Testis (tissue), 2 donors: ENCODE measurements at regions not wholly inside any gene's neighbourhood (a gene's known extent, or its start where the extent isn't known, plus 50 kb on each side); places are given as distances from the start of the nearest gene placed in this dataset.

Source experiments
- DNase-seq: peaks from one replicate; pipeline ENCODE4 v3.0.0-alpha.2; 2019
- H3K27ac ChIP-seq, 2 donors: fragments of 200-600 bp; sonication (generic); one replicate each; pipeline ENCODE4 v1.5.1; 2019
- H3K27me3 ChIP-seq: fragments of 200-600 bp; sonication (generic); one replicate; pipeline ENCODE4 v1.5.1; 2019
- H3K36me3 ChIP-seq: fragments of 200-600 bp; sonication (generic); one replicate; pipeline ENCODE4 v1.5.1; 2017; ENCODE audit warnings: low read depth; ENCODE audit errors: missing control alignments
- H3K4me1 ChIP-seq: fragments of 200-600 bp; sonication (generic); one replicate; pipeline ENCODE4 v1.5.1; 2019
- H3K4me3 ChIP-seq, 2 donors: fragments of 200-600 bp; sonication (generic); one replicate each; pipeline ENCODE4 v1.5.1; 2017 to 2019
- H3K9me3 ChIP-seq: fragments of 200-600 bp; sonication (generic); one replicate; pipeline ENCODE4 v1.5.1; 2017
- POLR2A ChIP-seq: fragments of 450-650 bp; IDR thresholded peaks from one replicate; pipeline ENCODE4 v1.6.1; 2017; ENCODE audit warnings: antibody characterized with exemption, mild to moderate bottlenecking, moderate library complexity
- WGBS, 2 donors: methylation state at CpG; one replicate each; pipeline ENCODE4 v1.1.5; 2018; 5-methylcytosine and 5-hydroxymethylcytosine counted together
- intact Hi-C: fragments of 100-400 bp; cut with DNase I; formaldehyde crosslinking; loops from one replicate; pipeline ENCODE4 v1.15.1; 2023; ENCODE audit warnings: low total_unique reads
- TF ChIP-seq, protein P1 (sequence below), 3 experiments: fragments of 450-650 bp in 2 of 3; fragments of 200-600 bp in 1 of 3; sonication (generic) in 1 of 3; IDR thresholded peaks; one replicate each; pipeline ENCODE4 v1.5.1; 2016 to 2019; ENCODE audit warnings: antibody characterized with exemption in 3 of 3, mild to moderate bottlenecking in 2 of 3, moderate library complexity in 1 of 3

DNA sequence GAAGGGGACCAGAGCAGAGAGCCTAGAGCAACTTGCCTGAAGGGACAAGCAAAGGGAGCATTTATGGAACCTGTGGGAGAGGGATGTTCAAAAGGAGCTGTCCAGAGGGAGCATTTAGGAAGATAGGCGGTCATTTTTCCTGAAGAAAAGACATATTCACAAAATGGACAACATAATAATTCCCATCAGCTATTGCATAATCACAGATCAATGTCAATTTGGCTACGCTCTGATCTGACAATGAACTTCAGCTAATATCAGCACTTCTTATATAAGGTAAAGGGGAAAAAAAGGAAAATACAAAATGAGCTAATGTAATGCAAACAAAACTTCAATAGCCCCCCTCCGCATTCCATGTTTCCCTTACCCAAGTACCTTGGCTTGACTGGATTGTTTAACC, 291.1 kb upstream of the CDH7 start:
- no peak for TF ChIP-seq POLR2A
- TF ChIP-seq, protein P1, sequence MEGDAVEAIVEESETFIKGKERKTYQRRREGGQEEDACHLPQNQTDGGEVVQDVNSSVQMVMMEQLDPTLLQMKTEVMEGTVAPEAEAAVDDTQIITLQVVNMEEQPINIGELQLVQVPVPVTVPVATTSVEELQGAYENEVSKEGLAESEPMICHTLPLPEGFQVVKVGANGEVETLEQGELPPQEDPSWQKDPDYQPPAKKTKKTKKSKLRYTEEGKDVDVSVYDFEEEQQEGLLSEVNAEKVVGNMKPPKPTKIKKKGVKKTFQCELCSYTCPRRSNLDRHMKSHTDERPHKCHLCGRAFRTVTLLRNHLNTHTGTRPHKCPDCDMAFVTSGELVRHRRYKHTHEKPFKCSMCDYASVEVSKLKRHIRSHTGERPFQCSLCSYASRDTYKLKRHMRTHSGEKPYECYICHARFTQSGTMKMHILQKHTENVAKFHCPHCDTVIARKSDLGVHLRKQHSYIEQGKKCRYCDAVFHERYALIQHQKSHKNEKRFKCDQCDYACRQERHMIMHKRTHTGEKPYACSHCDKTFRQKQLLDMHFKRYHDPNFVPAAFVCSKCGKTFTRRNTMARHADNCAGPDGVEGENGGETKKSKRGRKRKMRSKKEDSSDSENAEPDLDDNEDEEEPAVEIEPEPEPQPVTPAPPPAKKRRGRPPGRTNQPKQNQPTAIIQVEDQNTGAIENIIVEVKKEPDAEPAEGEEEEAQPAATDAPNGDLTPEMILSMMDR (IDR thresholded peaks at IDR 0.05) = no peak
- H3K36me3 ChIP-seq = no peaks in the 10 kb centered on the region
- H3K27me3 ChIP-seq = no peaks in the 10 kb centered on the region
- WGBS, 2 donors = 79 to 94% methylated on average over 3 of the region's 3 CpGs
- no peak overlapping the region for H3K27ac ChIP-seq
- DNase-seq = no peak
- H3K4me3 ChIP-seq = no peak overlapping the region
- intact Hi-C loops = no loop called here
- no peaks in the 10 kb centered on the region for H3K4me1 ChIP-seq
- H3K9me3 ChIP-seq = no peaks in the 10 kb centered on the region

DNA sequence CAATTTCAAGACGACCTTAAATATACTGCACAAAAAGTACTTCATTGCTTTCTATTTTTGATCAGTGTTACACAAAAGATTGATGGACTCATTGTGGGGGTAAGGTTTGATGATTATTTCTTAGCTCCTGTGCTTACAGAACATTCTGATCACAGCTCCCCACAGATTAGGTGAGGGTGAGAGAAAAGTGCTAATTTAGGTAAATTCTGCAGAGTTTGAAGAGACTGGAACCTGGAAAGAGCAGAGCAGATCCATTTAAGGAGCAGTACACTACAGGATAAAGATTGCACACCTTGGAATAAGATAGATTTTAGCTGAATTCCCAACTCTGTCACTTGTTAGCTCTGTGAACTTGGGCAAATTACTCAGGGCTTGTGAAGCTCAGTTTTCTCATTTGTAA, 291.9 kb upstream of the CDH7 start:
- no peaks in the 10 kb centered on the region for H3K4me1 ChIP-seq
- no peak for TF ChIP-seq POLR2A
- TF ChIP-seq, protein P1 (IDR thresholded peaks at IDR 0.05) = no peak
- no peaks in the 10 kb centered on the region for H3K27me3 ChIP-seq
- no peaks in the 10 kb centered on the region for H3K36me3 ChIP-seq
- H3K27ac ChIP-seq = no peak overlapping the region
- H3K4me3 ChIP-seq = no peak overlapping the region
- H3K9me3 ChIP-seq = no peaks in the 10 kb centered on the region
- DNase-seq = no peak
- WGBS, 2 donors = 26 to 45% methylated on average over 1 of the region's 1 CpG
- intact Hi-C loops = no loop called here

DNA sequence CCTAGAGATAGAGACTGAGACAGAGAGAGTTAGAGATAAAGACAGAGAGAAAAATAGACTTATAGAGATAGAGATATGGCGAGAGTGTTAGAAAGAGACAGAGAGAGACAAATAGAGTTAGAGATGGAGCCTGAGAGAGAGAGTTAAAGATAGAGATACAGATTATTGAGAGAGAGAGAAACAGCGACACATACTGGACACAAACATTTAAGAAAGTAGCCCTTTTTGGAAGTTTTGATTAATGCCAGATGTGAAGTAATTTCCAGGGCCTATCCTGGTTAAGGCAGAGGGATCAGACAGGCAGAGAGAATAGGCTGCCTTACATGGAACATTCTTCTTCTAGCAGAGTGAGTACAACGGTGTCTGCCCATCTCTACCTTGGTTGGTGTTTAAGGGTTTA, 311.6 kb upstream of the CDH7 start:
- Histone ChIP-seq H3K36me3 (no peaks in the 10 kb centered on the region), H3K4me1 (no peaks in the 10 kb centered on the region), H3K9me3 (no peaks in the 10 kb centered on the region), H3K27me3 (no peaks in the 10 kb centered on the region), H3K27ac (no peak overlapping the region), H3K4me3 (no peak overlapping the region)
- no peak for TF ChIP-seq POLR2A
- TF ChIP-seq, protein P1 (IDR thresholded peaks at IDR 0.05) = no peak
- intact Hi-C loops = no loop called here
- WGBS, 2 donors = 66 to 70% methylated on average over 3 of the region's 3 CpGs
- DNase-seq = no peak

DNA sequence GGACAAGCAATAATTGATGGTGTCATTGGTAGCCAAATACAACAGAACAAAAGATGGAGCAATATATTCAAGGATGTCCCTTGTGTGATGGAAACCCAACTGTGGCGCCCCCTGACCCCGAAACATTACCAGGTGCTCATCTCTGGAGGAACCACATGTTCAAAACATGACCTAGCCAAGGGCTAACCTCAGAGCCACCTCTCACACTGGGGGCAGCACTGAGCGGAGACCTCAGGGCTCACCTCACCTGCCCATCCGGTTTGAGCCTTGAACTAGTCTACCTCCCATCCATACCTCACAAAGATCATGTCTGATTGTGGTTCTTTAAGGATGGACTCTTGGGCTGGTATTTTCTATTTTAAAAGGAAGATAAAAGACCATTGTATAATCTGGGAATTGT, 314.4 kb upstream of the CDH7 start:
- Histone ChIP-seq H3K27ac (no peak overlapping the region), H3K36me3 (no peaks in the 10 kb centered on the region), H3K4me3 (no peak overlapping the region), H3K9me3 (no peaks in the 10 kb centered on the region), H3K27me3 (no peaks in the 10 kb centered on the region), H3K4me1 (no peaks in the 10 kb centered on the region)
- no peak for DNase-seq
- TF ChIP-seq, protein P1 (IDR thresholded peaks at IDR 0.05) = no peak
- TF ChIP-seq POLR2A = no peak
- intact Hi-C loops = no loop called here
- 92 to 95% methylated on average over 4 of the region's 4 CpGs for WGBS, 2 donors

DNA sequence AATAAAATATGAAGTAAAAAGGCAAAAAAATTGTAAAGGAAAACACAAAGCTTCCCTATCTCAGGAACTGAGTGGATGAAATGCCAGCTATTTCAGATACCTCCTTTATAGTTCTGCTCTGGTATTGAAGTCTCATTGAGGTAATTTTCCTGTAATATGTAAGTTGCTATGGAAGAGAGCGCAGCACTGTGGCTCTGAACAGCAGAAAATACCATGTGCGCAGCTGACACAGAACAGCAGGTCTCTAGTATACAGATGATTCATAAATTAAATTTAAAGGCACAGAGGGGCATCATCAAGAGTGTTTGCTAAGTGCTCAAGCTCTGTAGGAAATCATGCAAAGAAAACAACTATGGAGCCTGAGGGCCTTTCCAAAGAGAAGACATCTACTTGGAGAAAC, 315.3 kb upstream of the CDH7 start:
- Histone ChIP-seq H3K4me1 (no peaks in the 10 kb centered on the region), H3K27ac (no peak overlapping the region), H3K27me3 (no peaks in the 10 kb centered on the region), H3K9me3 (no peaks in the 10 kb centered on the region), H3K36me3 (no peaks in the 10 kb centered on the region), H3K4me3 (no peak overlapping the region)
- DNase-seq = no peak
- TF ChIP-seq, protein P1 (IDR thresholded peaks at IDR 0.05) = no peak
- WGBS, 2 donors = 94% methylated on average over 2 of the region's 2 CpGs
- intact Hi-C loops = no loop called here
